CD1c-positive myeloid dendritic cell (primary cell): ENCODE measurements at regions not wholly inside any gene's neighbourhood (a gene's known extent, or its start where the extent isn't known, plus 50 kb on each side); places are given as distances from the start of the nearest gene placed in this dataset.

Source experiments
- DNase-seq: peaks from one replicate; pipeline ENCODE4 v3.0.0-alpha.2; 2016; ENCODE audit errors: extremely low spot score

- no peak for DNase-seq
Measured at GRCh38 chrX:149152941-149153340, 352.2 kb downstream of the IDS start.

GRCh38 chrX:149151805-149152757 lies 353.0 kb downstream of the IDS start:
- DNase-seq: no peak

- no peak for DNase-seq
Measured at GRCh38 chrX:149145845-149146285, 359.2 kb downstream of the IDS start.

- no peak for DNase-seq
Measured at GRCh38 chrX:149131774-149132173, 373.3 kb downstream of the IDS start.

GRCh38 chrX:149129767-149130166 lies 375.3 kb downstream of the IDS start:
- DNase-seq: no peak

- DNase-seq: no peak
Measured at GRCh38 chrX:149124526-149125108, 380.5 kb downstream of the IDS start.

GRCh38 chrX:149121206-149121920 lies 383.7 kb downstream of the IDS start:
- no peak for DNase-seq

- DNase-seq: no peak
Measured at GRCh38 chrX:149120459-149120858, 384.6 kb downstream of the IDS start.

- no peak for DNase-seq
Measured at GRCh38 chrX:149114874-149115273, 390.2 kb downstream of the IDS start.

- DNase-seq: no peak
Measured at GRCh38 chrX:149114001-149114400, 391.1 kb downstream of the IDS start.

GRCh38 chrX:149097786-149098185 lies 407.3 kb downstream of the IDS start:
- no peak for DNase-seq

GRCh38 chrX:149092179-149092578 lies 412.9 kb downstream of the IDS start:
- DNase-seq: no peak

- no peak for DNase-seq
Measured at GRCh38 chrX:149079805-149080406, 425.2 kb downstream of the IDS start.

- no peak for DNase-seq
Measured at GRCh38 chrX:149074398-149074797, 430.7 kb downstream of the IDS start.

GRCh38 chrX:149073479-149073878 lies 431.6 kb downstream of the IDS start:
- DNase-seq: no peak

- no peak for DNase-seq
Measured at GRCh38 chrX:149069899-149070298, 435.2 kb downstream of the IDS start.

GRCh38 chrX:149060921-149061320 lies 444.2 kb downstream of the IDS start:
- DNase-seq: no peak
